Activated CD8-positive, alpha-beta memory T cell treated with anti-CD3 and anti-CD28 coated beads for 24 hours (primary cell): ENCODE measurements at regions not wholly inside any gene's neighbourhood (a gene's known extent, or its start where the extent isn't known, plus 50 kb on each side); places are given as distances from the start of the nearest gene placed in this dataset.

ENCODE experiments used
- DNase-seq: peaks from one replicate; pipeline ENCODE4 v3.0.0-alpha.2; 2020

- DNase-seq: no peak
Measured at GRCh38 chr10:10919976-10920375, 97.7 kb upstream of the CELF2 start.

GRCh38 chr10:10921826-10922461 lies 95.7 kb upstream of the CELF2 start:
- DNase-seq: no peak

GRCh38 chr10:10923029-10923651 lies 94.5 kb upstream of the CELF2 start:
- DNase-seq: no peak

GRCh38 chr10:10925667-10926066 lies 92.0 kb upstream of the CELF2 start:
- no peak for DNase-seq

DNA sequence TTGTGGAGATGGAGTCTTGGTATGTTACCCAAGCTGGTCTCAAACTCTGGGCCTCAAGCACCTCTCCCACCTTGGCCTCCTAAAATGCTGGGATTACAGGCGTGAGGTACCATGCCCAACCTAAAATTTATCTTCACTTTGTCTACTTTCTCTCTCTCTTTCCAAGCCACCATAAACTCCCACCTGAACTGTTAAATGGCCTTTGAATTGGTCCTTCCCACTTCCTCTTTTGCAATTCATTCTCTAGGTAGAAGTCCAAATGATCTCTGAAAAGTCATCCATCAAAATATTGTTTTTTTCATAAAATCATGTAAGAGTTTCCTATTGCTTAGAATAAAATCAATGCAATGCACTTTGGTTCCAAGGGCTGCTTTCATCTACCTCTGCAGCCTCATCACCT lies 90.1 kb upstream of the CELF2 start:
- no peak for DNase-seq

DNA sequence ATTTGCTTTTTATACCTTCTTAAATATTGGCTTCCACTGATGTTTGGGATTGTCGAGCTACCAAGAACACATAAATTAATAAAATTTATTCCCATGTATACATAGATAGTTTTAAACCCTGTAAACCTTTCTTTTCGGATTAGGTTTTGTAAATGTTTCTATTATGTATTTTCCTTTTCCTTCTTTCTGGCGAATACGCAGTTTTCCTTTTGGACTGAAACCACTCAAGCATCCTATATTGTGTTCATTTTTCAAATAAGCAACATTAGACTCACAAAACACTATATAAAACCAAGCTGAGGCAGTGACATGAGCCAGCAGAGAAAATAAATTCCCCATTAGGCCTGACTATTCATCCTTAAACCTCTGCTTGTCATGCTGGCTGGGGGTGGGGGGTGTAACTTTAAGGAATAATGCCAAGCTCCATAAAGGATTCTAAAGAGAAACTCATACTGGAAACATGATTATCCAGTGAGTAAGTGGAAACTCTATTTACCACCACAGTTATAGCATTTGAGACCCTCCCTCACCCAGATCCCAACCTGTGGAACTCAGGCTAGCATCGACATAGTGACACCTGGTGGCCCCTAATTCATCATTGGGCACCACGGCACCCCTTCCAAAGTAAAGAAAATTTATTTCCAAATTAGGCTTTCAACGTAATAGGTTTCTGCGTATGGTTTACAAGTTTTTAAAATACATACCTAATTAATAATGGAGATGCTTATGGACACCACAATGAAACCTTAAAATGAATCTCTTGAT lies 86.5 kb upstream of the CELF2 start:
- DNase-seq: no peak

- DNase-seq: no peak
Measured at GRCh38 chr10:10935032-10935431, 82.6 kb upstream of the CELF2 start.

DNA sequence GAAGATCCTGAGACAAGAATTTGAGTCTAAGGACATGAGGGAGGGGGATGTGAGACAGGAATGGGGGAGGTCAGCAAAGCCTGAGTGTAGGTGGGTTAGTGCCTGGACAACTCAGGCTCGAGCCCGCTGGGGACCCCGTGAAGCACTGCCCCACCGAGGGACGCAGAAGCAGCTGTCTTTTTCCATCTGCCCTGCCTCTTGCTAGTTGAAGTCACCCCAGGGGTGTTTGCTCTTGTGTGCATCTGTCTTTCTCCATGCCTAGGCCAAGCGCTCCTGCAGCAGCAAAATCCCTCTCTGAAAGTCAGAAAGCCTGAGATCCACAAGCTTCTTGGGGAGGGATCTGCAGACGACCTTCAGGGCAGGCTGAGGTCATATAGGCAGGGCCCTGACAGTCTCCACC lies 79.0 kb upstream of the CELF2 start:
- no peak for DNase-seq

GRCh38 chr10:10941127-10941730 lies 76.4 kb upstream of the CELF2 start:
- DNase-seq: no peak

DNA sequence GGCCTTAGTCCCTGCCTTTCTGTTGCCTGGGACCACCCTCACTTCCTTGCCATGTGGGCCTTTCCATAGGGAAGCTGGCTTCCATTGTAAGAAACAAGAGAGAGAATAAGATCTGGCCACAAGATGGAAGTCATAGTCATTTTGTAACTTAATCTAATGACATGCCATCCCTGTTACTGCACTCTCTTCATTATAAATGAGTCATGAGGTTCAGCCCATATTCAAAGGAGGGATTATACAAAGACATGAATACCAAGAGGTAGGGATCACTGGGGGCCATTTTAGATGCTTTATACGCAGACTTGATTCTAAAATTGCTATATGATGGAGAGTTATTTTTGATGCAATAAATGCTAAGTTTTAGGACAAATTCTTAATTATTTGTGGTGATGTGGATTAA lies 75.2 kb upstream of the CELF2 start:
- DNase-seq: no peak

DNA sequence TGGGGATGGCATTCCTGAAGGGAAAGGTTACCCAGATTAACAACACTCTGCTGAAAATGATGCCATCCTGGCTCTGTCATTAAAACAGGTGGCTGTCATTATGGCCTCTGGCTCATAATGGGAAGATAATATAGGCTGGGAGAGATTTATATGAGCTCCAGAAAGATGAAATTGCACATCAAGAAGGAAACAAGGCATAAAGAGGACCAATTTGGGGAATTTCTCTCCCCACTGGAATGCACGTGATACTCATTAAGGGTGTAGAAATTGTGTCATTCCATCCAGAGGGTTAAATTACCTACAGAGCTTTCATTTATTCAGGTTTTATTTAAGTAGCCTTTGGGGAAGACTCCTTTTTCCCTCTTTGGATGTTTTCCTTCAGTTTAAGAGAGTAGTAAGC lies 71.6 kb upstream of the CELF2 start:
- DNase-seq: no peak

DNA sequence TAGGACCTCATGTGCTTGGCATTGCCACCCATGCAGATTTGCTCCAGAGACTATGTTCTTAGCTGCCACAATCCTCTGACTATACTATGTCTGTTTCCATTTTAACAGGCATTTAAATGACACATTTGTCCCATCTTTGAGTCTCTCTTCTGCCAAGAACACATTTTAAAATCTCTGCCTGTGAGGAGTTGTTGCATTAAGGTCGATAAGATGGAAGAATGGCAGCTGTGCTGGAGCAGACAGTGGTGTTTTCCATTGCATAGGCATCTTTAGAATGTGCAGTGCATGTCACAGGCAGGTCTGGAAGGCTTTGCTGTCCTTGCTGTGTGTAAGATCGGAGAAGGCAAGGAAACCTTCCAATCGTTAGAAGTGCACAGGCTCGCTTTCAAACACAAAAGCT lies 70.9 kb upstream of the CELF2 start:
- no peak for DNase-seq

DNA sequence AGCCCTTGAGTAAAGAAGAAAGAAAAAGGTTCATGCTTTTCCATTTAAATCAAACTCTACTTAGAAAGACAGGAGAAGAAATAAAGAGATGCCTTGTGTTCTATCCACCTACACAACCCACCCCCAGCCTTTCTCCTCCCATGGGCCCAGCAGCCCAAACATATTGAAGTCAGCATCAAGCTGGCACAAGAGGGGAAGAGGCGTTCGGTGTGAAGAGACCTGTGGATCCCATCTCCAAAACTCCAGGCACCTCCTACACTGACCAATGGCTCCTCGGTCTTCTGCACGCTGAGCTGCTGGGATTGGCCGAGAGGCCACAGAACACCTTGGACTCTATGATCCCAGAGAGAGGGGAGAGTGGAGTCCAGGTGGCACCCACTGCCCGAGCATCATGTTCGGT lies 66.0 kb upstream of the CELF2 start:
- no peak for DNase-seq

GRCh38 chr10:10952800-10953199 lies 64.9 kb upstream of the CELF2 start:
- DNase-seq: no peak

- DNase-seq: no peak
Measured at GRCh38 chr10:10956681-10957542, 60.8 kb upstream of the CELF2 start.

DNA sequence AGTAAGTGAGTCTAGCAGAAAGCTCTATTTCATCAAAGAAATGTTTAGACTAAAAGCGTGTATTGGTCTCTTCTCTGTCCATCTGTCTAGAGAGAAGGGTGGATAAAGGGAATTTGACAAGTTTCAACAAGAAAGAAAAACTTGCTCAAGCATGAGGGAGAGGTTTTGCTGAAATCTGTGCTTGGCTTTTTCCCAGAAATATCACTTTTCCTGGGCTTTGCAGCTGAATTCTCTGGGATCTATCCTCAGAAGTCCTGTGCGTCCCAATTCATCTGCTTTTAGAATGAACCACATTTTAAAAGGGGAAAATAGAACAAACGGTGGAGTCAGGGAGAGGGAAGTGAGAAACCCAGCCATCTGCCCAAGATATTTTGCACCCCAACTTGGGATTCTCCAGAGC lies 59.6 kb upstream of the CELF2 start:
- no peak for DNase-seq

DNA sequence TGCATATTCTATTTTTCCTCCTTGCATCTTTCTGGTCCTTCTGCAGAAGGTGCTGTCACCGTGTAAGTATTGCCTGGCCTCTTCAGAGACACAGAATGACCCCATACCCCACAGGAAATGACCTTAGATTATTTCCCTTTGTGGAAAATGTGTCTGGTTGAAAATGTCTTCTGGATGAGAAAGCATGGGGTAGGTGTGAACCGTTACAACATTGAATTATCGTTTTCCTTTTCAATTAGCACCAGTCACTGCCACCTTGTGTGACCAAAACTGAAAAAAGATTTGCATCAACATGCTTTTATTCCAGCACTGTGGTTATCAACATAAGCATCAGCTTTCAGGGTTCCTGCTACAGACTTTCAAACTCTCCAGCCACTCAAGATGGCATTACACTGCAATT lies 58.0 kb upstream of the CELF2 start:
- DNase-seq: no peak

DNA sequence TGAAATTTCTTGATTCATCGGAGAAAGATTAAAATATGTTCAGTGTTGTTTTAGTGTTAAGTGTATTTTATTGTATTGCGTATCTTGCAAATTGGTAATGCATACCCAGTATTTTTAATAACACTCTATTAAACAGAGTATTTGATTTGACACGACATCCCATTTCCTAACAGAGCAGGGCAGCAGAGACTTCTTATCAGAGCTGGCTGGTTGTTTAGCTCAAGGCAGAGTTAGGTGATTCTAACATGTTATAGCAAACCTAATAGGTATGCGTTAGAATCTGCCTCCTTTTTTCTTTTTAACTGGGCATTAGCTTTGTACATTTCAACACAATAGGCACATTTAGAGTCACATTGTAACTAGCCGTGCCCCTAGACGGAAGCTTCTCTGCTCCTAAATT lies 57.1 kb upstream of the CELF2 start:
- no peak for DNase-seq

DNA sequence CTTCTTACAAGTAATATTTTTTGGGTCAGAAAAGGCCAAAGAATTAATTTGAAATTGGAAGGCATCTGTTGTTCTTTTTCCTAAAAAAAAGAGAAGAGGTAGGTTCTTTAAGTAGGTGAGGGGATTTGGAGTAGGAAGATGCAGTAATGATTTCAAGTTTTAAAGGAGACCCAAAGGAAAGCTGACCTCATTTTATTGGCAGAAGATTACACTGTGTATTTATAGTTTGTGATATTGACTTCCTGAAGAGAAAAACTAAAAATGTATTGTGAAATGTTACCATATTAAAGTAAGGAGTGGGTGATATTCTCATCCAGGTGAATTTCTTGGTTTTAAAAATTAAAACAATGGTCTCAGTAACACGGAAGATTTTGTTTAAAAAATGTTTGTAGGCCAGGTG lies 56.6 kb upstream of the CELF2 start:
- no peak for DNase-seq

DNA sequence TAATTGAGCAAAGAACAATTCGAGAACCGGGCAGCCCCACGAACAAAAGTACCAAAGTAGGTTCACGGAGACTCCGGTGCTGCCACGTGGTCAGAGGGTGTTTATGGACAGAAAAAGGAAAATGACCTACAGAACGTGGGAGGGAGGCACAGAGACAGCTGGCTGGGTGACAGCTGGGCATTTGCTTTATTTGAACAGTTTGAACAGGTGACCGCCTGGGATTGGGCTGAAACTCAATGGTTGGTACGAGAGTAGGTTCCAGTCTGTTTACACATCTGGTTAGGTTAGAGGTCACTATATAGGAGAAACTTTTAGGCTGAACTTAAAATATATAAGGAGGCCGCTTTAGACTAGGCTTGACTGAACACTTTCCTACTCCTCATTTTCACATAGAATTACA lies 50.6 kb upstream of the CELF2 start:
- DNase-seq: no peak

DNA sequence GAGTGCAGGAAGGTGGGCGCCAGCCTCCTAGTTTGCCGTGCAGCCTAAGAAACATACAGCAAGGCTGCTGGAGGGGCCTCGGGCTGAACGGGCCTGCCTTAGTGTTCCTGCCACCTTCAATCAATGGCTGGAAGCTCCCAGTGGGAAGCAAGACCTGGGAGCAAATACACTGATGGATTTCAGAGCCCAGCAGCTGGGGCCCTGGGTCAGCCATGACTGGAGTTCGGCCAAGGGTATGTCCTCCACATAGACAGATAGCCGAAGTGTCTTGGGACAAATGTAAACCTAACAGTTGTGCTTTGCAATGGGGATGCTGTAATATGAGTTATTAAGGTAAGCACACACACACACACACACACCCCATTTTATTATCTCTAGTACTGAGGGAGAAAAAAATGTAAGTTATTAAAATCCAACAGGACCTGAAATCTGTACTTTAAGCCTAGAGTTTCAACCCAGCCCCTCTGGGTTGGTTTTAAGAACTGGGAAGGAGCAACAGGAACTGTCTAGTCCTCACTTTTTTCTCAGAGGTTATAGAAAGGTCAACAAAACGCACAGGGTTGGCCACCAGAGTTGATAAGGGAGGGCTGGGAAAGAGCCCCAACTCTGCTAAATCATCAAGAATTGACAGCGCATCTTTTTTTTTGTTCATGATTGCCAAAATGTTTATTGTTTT lies 50.0 kb upstream of the CELF2 start:
- DNase-seq: no peak
